ENCODE measurements at regions not wholly inside any gene's neighbourhood (a gene's known extent, or its start where the extent isn't known, plus 50 kb on each side); places are given as distances from the start of the nearest gene placed in this dataset.

- TF ChIP-seq, protein P1, sequence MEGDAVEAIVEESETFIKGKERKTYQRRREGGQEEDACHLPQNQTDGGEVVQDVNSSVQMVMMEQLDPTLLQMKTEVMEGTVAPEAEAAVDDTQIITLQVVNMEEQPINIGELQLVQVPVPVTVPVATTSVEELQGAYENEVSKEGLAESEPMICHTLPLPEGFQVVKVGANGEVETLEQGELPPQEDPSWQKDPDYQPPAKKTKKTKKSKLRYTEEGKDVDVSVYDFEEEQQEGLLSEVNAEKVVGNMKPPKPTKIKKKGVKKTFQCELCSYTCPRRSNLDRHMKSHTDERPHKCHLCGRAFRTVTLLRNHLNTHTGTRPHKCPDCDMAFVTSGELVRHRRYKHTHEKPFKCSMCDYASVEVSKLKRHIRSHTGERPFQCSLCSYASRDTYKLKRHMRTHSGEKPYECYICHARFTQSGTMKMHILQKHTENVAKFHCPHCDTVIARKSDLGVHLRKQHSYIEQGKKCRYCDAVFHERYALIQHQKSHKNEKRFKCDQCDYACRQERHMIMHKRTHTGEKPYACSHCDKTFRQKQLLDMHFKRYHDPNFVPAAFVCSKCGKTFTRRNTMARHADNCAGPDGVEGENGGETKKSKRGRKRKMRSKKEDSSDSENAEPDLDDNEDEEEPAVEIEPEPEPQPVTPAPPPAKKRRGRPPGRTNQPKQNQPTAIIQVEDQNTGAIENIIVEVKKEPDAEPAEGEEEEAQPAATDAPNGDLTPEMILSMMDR (IDR thresholded peaks at IDR 0.05; ENCODE audit: low read length) = no peak
- TF ChIP-seq EZH2 (optimal IDR thresholded peaks at IDR 0.05; ENCODE audit: low read depth, low read length) = no peak
These were observed 257.0 kb downstream of the MFSD1 start for GRCh38 chr3:159058859-159059258.

Measured in MM.1S (cell line).